ENCODE measurements at regions not wholly inside any gene's neighbourhood (a gene's known extent, or its start where the extent isn't known, plus 50 kb on each side); places are given as distances from the start of the nearest gene placed in this dataset.
"Not testable (repeated sequence)": the region's sequence is repeated elsewhere in the genome, so short reads cannot be mapped to it uniquely, and the experiment has no call there.

DNA sequence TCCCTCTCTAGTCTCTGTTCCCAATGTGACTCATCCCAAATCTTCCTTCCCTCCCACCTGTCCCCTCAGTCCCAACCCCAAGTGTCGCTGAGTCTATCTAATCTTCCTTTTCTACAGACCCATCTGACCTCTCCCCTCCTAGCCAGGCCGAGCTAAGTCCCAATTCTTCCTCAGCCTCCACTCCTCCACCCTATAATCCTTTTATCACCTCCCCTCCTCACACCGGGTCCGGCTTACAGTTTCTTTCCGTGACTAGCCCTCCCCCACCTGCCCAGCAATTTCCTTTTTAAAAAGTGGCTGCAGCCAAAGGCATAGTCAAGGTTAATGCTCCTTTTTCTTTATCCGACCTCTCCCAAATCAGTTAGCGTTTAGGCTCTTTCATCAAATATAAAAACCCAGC lies 541.0 kb upstream of the CRIM1 start:
- DNase-seq (ENCODE audit: low read depth) = not testable (repeated sequence)

DNA sequence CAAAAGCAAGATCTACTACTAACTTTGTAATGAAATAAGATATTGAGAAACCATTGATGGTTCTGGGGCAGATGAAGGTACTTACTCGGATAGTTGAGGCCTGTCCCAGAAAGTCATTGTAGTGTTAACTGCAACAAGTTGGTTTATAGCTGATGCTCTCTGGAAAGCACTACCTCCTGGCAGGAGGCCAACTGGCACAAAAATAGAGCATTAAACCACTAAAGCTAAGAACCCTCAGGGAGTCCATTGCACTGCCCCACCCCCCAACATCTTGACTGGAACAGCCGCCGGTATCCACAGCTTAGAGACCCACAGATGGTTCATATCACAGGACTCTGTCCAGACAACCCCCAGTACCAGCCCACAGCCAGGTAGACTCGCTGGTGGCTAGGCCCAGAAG lies 552.5 kb upstream of the CRIM1 start:
- no peak for DNase-seq (ENCODE audit: low read depth)

DNA sequence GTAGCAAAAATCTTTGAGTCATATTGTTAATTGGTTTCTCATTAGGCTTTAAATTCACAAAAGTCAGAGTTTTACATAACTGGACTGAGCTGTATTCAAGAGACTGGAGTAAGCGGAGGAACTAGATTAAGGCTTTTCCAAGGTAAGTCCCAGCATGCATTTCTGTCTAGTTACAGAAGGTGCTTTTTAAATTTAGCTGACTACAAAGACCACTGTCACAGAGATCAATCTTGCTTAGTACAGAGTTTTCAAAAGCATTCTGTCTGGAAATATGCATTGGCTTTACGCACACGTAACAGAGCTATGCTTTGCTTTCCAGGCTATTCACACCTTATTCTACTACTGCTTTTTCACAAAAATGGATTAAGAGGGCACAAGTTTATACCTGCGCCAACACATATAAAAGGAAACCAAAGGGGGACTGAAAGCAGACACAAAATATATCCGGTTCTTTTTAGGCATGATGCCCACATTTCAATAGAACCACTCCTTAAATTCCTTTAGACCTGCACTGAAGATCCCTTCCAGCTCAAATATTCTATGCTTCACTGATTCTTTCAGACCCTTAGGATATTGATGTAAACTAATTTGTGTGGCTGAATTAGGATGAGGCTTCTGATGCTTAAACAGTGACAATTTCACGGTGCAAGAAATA lies 560.7 kb upstream of the CRIM1 start:
- no peak for DNase-seq (ENCODE audit: low read depth)

DNA sequence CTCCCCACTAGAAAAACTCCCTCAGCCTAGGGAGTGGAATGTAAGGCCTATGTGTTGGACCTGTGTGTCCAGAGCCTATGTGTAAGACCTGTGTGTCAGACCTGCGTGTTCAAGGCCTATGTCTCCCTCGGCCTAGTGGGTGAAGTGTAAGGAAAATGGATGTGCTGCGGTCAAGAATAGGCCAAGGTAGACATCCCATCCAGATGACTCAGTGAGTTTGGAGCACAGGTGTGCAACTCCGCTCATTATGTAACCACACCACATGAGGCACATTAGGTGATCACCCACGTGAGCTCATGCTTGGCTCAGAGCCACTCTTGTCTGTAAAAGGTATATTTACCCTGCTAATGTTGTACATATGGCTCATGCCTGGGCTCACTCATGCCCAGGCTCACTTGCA lies 565.3 kb upstream of the CRIM1 start:
- DNase-seq (ENCODE audit: low read depth) = no peak

DNA sequence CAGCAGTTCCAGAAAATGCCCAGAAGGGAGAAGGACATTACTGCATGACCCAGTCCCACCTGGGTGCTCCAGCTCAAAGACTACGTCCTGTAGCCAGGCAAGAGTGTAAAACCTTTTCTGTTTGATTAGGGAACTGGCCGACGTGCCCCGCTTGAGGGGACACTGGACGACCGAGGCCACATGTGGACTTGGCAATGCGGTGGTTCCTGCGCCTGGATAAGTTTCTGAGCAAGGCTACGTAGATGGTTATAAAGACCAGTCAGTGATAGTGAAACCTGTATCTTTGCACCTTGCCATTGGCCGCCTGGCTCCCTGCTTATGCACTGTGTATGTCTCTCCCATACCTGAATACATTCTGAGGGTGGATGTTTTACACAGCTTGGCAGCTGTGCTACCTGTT lies 567.0 kb upstream of the CRIM1 start:
- no peak for DNase-seq (ENCODE audit: low read depth)

DNA sequence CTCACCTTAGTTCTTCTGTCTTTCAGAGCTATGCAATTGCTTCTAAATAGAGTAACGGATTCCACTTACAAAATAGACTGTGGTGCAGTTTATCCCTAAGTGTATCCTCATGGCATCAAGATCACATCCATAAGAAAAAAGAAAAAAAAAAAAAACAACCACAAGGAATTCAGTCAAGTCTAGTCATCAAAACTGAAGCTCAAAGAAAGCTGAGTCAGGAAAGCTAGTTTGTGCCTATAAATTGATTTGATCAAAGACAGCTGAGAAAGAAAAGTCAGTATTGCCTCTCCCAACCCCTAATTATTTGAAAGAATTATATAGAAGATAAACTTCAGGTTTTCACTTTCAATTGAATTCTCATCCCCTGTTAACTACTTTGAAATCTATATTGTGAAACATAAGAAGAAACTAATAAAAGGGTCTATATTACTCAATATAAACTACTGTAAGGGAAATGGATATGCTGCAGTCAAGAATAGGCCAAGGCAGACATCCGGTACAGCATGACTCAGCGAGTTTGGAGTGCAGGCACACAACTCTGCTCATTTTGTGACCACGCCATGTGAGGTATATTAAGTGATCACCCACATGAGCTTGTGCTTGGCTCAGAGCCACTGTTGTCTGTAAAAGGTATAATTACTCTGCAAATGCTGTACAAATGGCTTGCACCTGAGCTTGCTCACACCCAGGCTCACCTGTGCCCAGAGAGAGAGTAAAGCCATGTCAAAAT lies 568.1 kb upstream of the CRIM1 start:
- peak; percentile 18 for DNase-seq (ENCODE audit: low read depth)

DNA sequence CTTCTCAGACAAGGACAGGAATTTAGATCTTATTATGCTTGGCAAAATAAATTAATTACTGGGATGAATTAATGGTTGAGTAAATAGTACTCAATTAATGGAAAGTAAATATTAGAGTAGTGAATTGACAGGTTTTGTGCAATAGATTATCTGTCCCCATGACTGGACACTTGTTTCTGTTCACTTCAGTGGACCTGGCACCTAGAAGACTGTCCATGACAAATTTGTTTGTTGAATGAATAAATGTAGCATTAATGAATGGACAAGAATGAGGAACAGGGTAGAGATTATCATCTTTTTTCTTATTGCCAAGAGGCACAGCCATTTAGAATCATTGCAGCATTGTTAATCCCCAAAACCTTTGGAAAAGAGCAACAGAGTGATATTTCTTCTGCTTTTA lies 570.0 kb upstream of the CRIM1 start:
- no peak for DNase-seq (ENCODE audit: low read depth)

DNA sequence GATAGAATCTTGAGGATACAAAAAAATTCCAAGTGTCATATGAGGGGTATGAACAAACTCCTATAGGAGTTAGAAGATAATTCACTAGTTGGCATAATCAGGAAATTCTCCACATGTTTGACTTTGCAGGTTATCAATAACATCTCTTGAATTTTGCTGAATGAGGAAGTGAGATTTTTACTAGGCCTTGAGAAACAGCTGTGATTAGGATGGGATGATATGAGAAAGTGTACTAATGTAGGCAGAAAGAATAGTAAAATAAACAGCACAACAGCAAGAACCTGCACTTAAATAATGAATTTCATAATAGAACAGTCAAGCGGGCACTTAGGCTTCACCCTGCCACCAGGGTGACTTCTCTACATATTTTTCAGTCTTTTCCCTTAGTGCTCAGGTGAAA lies 570.8 kb upstream of the CRIM1 start:
- DNase-seq (ENCODE audit: low read depth) = no peak

DNA sequence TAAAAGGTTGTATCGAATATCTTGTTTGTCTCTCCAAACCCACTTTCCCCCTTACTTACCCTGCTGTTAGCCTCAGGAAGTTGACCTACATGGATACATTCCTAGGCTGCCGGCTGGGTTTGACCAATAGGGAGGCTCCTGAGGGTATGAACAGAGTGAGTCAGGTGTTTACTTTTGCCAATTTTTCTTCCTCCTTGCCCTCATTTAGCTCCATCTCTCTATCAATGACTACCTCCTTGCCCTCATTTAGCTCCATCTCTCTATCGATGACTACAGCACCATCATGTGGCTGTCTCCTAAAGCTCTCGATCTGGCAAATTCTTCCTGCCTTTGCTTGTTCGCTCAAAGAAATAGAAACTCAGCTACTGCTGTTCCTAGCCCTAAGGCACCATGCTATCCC lies 571.9 kb upstream of the CRIM1 start:
- peak; percentile 30 for DNase-seq (ENCODE audit: low read depth)

DNA sequence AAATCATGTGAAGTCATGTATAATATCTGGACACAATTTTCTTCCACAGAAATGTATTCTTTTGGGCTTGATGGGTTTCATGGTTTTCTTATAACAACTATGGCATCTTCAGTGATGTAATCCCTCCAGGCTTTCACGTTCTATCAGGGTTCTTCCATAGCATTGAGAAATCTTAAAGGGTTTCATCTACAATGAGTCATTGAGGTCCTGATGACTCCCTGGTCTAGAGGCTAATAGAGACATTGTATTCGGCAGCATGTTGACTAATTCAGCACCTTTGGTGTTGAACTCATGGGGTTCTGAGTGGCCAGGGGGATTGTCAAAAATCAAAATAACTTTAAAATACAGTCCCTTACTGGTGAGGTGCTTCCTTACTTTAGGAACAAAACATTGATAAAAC lies 614.0 kb upstream of the CRIM1 start:
- peak; percentile 10 for DNase-seq (ENCODE audit: low read depth)

DNA sequence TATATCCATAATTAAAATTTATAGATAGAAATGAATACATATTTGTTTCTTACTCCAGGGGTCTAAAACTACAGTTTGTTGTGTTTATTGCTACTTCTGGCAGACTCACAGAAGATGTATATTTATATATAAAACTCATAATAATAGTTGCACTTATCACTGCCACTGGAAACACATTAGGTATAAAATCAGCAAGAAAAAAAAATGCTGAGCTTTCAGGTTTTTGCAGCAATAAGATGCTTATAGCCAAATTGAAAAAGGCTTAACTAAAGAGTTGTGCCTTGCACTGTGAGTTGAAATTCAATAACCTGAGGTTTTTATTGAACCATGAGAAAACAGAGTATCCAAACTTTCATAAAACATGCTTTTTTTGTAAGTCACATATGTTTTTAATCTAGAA lies 623.9 kb upstream of the CRIM1 start:
- no peak for DNase-seq (ENCODE audit: low read depth)

DNA sequence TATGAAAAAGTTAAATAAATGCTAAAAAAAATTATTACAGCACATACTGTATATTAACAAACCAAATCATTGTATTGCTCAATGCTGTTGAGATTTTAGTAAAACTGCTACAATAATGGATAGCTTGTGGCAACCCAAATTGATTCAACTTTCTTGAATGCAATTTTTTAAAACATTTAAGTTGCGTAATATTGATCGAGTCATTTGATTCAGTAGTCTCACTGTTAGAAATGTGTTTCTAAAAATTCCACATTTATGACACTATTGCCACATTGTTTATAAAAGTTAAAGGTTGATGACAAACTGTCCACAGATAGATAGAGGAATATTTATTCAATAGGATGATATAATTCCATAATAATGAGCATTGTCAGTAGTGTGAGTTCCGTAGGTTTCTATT lies 640.7 kb upstream of the CRIM1 start:
- peak; percentile 1 for DNase-seq (ENCODE audit: low read depth)

DNA sequence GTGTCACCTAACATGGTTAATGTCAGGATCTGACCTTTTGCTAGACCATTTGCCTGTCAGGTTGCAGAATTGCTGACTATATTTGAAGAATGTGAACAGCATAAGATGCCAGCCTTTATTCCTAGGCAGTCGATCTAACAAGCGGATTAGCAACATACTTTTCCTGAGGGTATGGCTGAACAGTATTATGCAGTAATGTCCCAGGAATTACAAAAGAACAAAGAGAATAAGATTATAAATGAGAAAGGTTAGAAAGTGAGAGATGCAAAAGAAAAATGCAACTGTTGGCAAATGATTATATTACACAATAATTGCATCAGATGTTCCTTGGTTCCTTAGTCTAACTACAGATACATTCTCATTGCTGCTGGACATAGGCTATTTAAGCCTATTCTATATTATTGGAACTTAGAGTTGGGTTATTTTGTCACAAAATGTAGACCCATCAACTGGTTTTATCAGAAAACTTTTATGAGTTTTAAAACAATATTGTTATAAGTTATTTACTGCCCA lies 647.1 kb upstream of the CRIM1 start:
- no peak for DNase-seq (ENCODE audit: low read depth)

DNA sequence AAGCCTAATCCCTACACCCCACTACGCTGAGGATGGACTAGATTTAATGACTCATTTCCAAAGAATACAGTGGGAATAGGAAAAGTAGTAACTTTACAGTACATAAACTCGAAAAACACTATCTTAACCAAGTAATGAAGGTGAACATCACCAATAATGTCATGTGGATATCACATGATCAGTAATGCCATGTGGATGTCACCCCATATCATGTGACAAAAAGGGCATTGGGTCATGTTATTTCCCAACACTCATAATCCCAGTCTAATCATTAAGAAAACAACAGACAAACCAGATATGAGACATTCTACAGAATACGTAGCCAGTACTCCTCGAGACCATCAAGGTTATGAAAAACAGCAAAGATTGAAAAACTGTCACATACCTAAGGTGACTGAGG lies 667.3 kb upstream of the CRIM1 start:
- no peak for DNase-seq (ENCODE audit: low read depth)

DNA sequence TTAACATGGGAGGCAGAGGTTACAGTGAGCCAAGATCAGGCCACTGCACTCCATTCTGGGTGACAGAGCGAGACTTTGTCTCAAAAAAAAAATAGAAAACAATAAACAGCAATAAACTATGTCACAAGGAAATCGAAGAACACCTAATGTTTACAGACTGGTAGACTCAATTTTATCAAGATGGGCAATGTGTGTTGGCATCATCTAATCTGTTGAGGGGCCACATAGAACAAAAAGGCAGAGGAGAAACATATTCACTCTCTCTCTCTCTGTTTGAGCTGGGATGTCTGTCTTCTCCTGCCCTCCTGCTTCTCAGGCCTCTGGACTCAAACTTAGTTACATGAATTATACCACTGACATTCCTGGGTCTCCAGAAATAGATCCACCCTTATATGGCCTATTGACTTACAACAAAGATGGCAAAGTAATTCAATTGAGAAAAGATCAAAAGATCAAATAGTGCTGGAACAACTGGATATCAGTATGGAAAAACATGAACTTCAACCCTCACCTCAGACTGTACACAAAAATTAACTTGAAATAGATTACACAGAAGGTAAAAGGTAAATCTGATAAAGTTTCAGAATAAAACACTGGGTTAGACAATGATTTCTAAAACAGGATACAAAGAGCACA lies 703.8 kb upstream of the CRIM1 start:
- no peak for DNase-seq (ENCODE audit: low read depth)

DNA sequence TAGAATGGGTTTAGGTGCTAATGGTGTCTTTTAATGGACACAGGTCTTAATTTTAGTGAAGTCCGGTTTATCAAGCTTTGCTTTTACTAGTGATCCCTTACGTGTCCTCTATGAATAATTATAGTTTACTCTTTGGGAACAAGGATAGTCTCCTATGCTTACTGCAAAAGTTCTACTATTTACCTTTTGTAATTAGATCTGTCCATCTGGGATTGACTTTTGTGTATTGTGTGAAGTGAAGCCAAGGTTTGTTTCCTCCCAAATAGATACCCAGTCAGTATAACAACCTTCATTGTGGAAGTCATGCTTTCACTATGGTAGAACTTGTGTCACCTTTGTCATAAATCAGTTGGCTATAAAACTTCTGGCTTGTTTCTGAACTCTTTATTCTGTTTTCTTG lies 740.9 kb upstream of the CRIM1 start:
- no peak for DNase-seq (ENCODE audit: low read depth)

DNA sequence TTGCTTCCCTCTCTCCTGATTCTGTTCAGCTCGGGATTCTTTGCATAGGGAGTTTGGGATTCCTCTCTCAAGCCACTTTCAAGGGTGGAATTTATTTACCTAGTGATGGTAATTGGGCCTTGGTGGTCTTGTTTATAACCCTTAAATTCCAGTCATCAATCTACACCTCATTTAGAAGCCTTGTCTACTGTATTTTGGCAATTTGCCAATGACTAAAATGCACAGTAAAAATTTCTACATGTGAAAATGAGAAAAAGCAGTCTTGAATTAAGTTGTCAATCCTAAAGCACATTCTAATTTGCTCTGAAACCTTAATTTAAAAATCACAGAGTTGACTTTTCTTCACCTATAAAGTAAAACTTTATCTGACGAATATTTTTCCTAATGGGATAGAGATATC lies 749.2 kb upstream of the CRIM1 start:
- DNase-seq (ENCODE audit: low read depth) = no peak

DNA sequence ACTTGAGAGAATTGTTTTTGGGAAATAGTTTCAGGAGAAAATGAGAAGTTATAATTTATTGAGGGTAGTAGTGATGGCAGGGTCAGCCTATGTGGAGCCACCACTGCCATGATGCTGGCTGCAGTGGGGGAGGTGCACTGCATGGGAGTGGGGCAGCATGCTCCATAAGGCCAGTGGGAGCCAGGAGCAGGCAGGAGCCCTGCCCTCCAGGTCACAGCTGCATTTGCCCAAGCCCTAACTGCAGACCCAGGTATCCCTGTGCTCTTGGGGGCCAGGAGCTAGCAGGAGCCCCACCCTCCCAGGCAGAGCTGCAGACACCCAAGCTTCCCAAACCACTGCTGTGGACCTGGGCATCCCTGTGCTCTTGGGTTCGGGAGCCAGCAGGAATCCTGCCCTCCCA lies 757.3 kb upstream of the CRIM1 start:
- no peak for DNase-seq (ENCODE audit: low read depth)

DNA sequence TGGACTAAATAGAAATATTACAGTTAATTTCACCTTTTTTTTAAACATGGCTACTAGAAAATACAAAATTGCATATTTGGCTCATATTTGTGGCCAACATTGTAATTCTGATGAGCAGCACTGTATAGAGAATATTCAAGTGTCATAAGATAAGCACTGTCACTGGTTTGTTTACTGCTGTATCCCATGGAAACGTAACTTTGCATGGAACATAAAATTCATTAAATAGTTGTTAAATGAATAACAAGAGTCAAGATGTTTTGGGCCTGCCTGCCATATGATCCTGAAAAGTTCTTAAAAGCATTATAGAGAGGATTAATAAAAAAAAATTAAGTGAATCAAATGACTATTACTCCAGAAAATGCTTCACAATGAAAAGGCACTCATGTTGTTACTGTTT lies 763.7 kb upstream of the CRIM1 start:
- DNase-seq (ENCODE audit: low read depth) = peak; percentile 18

DNA sequence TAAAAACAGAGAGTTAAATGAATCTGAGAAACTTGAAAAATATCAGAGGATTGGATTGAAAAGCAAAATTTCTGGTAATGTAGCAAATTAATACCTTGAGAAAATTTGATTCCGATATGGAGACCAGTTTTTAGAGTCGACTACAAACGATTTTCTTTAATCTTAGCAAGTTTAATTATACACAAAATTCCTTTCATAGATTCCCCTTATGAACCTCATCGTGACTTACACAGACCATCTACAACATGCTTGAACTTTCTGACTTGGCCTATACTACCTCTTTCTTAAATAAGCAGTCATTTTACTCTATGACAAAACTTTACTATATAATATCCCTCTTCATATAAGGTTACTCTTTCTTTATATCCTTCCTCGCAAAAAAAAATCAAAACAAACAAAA lies 769.6 kb upstream of the CRIM1 start:
- DNase-seq (ENCODE audit: low read depth) = no peak

DNA sequence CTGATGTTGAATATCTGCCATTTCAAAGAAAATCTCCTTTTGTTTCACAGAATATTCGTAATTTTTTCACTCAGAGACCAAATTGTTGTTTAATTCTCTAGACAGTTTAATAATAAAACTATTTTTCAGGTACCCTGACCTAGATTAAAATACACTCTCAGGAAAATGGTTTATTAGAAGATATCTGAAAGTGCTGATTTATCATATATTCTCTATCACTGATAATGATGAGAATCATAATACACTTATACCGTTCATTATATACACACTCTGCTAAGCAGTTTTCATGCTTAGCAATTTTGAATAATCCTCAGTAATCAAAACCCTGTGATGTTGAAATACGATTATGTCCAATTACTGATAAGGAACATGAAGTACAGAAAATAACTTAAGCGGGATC lies 772.9 kb upstream of the CRIM1 start:
- DNase-seq (ENCODE audit: low read depth) = no peak

DNA sequence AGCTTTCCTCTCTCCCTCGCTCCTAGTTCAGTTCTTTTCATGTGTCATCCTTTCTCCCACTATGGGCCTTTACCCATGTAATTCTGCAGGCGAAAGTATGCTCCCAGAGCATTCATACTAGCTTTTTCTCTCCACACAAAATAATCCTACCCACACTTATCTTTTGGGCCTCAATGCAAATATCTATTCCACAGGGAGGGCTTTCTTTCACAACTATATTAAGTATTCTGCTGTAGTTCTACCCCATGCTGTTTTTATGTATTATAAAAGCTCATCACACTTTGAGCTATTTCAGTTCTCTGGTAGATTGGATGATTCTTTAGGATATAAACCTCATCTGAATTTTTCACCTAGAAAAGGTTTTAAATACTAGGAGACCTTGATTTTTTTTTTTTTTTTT lies 774.6 kb upstream of the CRIM1 start:
- DNase-seq (ENCODE audit: low read depth) = no peak

DNA sequence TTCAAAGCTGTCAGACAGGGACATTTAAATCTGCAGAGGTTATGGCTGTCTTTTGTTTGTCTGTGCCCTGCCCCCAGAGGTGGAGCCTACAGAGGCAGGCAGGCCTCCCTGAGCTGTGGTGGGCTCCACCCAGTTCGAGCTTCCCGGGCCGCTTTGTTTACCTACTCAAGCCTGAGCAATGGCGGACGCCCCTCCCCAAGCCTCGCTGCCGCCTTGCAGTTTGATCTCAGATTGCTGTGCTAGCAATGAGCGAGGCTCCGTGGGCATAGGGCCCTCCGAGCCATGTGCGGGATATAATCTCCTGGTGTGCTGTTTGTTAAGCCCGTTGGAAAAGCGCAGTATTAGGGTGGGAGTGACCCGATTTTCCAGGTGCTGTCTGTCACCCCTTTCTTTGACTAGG lies 787.0 kb upstream of the CRIM1 start:
- DNase-seq (ENCODE audit: low read depth) = not testable (repeated sequence)

All from M059J (cell line).